HepG2 (cell line): ENCODE measurements at regions not wholly inside any gene's neighbourhood (a gene's known extent, or its start where the extent isn't known, plus 50 kb on each side); places are given as distances from the start of the nearest gene placed in this dataset.

Experiments
- CEBPG ChIP-seq: IDR thresholded peaks from 2 replicates; pipeline ENCODE4 v1.6.1; 2016
- FOXA1 ChIP-seq, 2 experiments: fragments of 450-650 bp in 1 of 2; sonication (generic) in 1 of 2; formaldehyde crosslinking in 1 of 2; IDR thresholded peaks; 2 replicates each; pipeline versions ENCODE4 v1.4.0 to v1.6.1; 2016 to 2020; ENCODE audit warnings: missing genetic modification reagents in 1 of 2
- RAD21 ChIP-seq: fragments of 450-650 bp; formaldehyde crosslinking; IDR thresholded peaks from 2 replicates; pipeline ENCODE4 v1.5.0; 2020; ENCODE audit warnings: mild to moderate bottlenecking
- ZSCAN22 ChIP-seq: sonication (generic); formaldehyde crosslinking; IDR thresholded peaks from 2 replicates; pipeline ENCODE4 v1.4.0; 2020; ENCODE audit warnings: mild to moderate bottlenecking, missing genetic modification reagents
- TF ChIP-seq, protein P1 (sequence below): sonication (generic); formaldehyde crosslinking; IDR thresholded peaks from 2 replicates; pipeline ENCODE4 v1.5.0; 2020; ENCODE audit warnings: mild to moderate bottlenecking, missing genetic modification reagents, borderline replicate concordance
- TF ChIP-seq, protein P2 (sequence below): sonication (generic); formaldehyde crosslinking; conservative IDR thresholded peaks from 2 replicates; pipeline ENCODE4 v1.8.0; 2022; ENCODE audit warnings: mild to moderate bottlenecking, moderate library complexity, missing genetic modification reagents
- TF ChIP-seq, protein P3 (sequence below): sonication (generic); formaldehyde crosslinking; IDR thresholded peaks from 2 replicates; pipeline ENCODE4 v1.5.0; 2020; ENCODE audit warnings: missing genetic modification reagents, mild to moderate bottlenecking, borderline replicate concordance

DNA sequence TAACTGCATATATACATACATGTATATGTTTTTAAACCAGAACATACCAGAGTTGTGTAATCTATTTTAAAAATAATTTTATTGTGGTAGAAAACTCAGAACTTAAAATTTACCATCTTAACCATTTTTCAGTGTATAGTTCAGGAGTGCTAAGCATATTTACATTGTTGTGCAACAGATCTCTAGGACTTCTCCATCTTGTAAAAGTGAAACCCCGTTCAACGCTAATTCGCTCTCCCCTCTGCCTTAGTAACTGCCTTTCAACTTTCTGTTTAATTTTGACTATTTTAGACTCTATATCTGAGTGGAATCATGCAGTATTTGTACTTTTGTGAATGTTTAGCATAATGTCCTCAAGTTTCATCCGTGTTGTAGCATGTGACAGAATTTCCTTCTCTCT lies 51.8 kb upstream of the SSR3 start (continued):
- TF ChIP-seq, protein P1, sequence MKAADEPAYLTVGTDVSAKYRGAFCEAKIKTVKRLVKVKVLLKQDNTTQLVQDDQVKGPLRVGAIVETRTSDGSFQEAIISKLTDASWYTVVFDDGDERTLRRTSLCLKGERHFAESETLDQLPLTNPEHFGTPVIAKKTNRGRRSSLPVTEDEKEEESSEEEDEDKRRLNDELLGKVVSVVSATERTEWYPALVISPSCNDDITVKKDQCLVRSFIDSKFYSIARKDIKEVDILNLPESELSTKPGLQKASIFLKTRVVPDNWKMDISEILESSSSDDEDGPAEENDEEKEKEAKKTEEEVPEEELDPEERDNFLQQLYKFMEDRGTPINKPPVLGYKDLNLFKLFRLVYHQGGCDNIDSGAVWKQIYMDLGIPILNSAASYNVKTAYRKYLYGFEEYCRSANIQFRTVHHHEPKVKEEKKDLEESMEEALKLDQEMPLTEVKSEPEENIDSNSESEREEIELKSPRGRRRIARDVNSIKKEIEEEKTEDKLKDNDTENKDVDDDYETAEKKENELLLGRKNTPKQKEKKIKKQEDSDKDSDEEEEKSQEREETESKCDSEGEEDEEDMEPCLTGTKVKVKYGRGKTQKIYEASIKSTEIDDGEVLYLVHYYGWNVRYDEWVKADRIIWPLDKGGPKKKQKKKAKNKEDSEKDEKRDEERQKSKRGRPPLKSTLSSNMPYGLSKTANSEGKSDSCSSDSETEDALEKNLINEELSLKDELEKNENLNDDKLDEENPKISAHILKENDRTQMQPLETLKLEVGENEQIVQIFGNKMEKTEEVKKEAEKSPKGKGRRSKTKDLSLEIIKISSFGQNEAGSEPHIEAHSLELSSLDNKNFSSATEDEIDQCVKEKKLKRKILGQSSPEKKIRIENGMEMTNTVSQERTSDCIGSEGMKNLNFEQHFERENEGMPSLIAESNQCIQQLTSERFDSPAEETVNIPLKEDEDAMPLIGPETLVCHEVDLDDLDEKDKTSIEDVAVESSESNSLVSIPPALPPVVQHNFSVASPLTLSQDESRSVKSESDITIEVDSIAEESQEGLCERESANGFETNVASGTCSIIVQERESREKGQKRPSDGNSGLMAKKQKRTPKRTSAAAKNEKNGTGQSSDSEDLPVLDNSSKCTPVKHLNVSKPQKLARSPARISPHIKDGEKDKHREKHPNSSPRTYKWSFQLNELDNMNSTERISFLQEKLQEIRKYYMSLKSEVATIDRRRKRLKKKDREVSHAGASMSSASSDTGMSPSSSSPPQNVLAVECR (CRISPR knock-in tag): no peak
- TF ChIP-seq ZSCAN22 (CRISPR knock-in tag) (no peak), CEBPG (CRISPR knock-in tag) (peak; percentile 78), FOXA1 (IDR thresholded peaks at IDR 0.05) (no peak), FOXA1 (CRISPR knock-in tag; IDR thresholded peaks at IDR 0.05) (peak; percentile 42; the same call in 1 of the 2 replicates), RAD21 (CRISPR knock-in tag) (no peak)
- TF ChIP-seq, protein P2, sequence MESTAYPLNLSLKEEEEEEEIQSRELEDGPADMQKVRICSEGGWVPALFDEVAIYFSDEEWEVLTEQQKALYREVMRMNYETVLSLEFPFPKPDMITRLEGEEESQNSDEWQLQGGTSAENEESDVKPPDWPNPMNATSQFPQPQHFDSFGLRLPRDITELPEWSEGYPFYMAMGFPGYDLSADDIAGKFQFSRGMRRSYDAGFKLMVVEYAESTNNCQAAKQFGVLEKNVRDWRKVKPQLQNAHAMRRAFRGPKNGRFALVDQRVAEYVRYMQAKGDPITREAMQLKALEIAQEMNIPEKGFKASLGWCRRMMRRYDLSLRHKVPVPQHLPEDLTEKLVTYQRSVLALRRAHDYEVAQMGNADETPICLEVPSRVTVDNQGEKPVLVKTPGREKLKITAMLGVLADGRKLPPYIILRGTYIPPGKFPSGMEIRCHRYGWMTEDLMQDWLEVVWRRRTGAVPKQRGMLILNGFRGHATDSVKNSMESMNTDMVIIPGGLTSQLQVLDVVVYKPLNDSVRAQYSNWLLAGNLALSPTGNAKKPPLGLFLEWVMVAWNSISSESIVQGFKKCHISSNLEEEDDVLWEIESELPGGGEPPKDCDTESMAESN (CRISPR knock-in tag): no peak
- TF ChIP-seq, protein P3, sequence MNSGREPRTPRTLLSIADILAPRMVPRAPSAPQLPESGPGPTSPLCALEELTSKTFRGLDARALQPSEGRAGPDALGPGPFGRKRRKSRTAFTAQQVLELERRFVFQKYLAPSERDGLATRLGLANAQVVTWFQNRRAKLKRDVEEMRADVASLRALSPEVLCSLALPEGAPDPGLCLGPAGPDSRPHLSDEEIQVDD (CRISPR knock-in tag): no peak
- TF ChIP-seq, all 625 proteins: peak for 6
